Type B pancreatic cell (in vitro differentiated cells): ENCODE measurements at regions not wholly inside any gene's neighbourhood (a gene's known extent, or its start where the extent isn't known, plus 50 kb on each side); places are given as distances from the start of the nearest gene placed in this dataset.

ENCODE experiments used
- DNase-seq: peaks from one replicate; pipeline ENCODE4 v3.0.0; 2021; ENCODE audit warnings: mixed read lengths; ENCODE audit not compliant: unreplicated experiment; ENCODE audit errors: extremely low spot score
- H3K27ac Mint-ChIP-seq: 2 replicates; pipeline ENCODE4 v1.8.0; 2021; ENCODE audit warnings: mild to moderate bottlenecking, mixed read lengths
- H3K27me3 Mint-ChIP-seq: 2 replicates; pipeline ENCODE4 v1.8.0; 2021; ENCODE audit warnings: mixed read lengths
- H3K36me3 Mint-ChIP-seq: 2 replicates; pipeline ENCODE4 v1.8.0; 2021; ENCODE audit warnings: mixed read lengths
- H3K4me1 Mint-ChIP-seq: one replicate; pipeline ENCODE4 v1.8.0; 2021; ENCODE audit warnings: mixed read lengths; ENCODE audit not compliant: unreplicated experiment
- H3K4me3 Mint-ChIP-seq: 2 replicates; pipeline ENCODE4 v1.8.0; 2021; ENCODE audit warnings: mild to moderate bottlenecking, mixed read lengths
- H3K9me3 Mint-ChIP-seq: 2 replicates; pipeline ENCODE4 v1.8.0; 2021; ENCODE audit warnings: mixed read lengths
- CTCF ChIP-seq: fragments of 200-600 bp; sonication (generic); conservative IDR thresholded peaks from 2 replicates; pipeline ENCODE4 v1.5.0; 2021; ENCODE audit warnings: antibody characterized with exemption, mild to moderate bottlenecking

DNA sequence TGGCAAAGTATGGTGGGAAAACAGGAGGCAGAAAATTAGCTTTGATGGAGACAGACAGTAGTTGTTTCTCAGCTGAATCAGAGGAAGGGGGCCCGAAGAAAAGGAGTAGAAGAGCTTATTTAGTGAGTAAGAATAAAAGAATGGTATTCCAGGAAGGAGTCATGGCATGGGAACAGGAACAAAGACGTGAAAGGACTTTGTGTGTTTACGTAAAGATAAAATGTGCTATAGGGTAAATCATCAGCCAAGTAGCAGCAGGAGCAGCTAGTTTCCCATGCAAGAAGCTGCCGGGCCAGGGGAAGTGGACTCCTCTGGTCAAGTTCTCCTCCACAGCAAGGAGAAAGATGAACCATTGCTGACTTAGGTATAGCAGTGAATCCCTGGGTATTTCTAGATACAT is 454.5 kb downstream of the HINT1 start:
- Mint-ChIP-seq H3K9me3 (no peaks in the 10 kb centered on the region), H3K4me3 (no peak overlapping the region), H3K36me3 (no peaks in the 10 kb centered on the region), H3K27ac (peak overlapping the region; percentile 8), H3K27me3 (no peaks in the 10 kb centered on the region), H3K4me1 (peaks cover 8% of the 10 kb centered on the region)
- no peak for TF ChIP-seq CTCF
- DNase-seq = no peak

DNA sequence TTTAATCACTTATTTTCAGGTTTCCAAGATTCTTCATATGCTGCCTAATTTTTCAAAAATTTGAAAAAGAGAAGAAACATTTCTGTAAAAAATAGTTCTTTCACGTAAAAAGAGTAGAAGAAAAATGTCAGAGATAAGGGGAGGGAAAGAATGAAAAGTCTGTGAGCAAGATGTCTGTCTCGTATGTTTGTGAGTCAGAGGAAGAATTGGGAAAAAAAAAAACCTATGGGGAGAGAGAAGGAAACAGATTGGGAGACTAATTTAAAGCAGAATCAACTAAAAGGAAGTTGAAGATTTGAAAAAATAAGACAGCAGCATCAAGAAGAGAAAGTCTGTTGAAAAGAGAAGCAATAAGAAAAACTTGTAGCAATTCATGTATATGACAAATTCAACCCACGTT is 456.3 kb downstream of the HINT1 start:
- Mint-ChIP-seq H3K4me3 (no peak overlapping the region), H3K27ac (no peak overlapping the region), H3K9me3 (no peaks in the 10 kb centered on the region), H3K27me3 (no peaks in the 10 kb centered on the region), H3K36me3 (no peaks in the 10 kb centered on the region), H3K4me1 (peaks cover 8% of the 10 kb centered on the region)
- no peak for TF ChIP-seq CTCF
- DNase-seq = no peak

DNA sequence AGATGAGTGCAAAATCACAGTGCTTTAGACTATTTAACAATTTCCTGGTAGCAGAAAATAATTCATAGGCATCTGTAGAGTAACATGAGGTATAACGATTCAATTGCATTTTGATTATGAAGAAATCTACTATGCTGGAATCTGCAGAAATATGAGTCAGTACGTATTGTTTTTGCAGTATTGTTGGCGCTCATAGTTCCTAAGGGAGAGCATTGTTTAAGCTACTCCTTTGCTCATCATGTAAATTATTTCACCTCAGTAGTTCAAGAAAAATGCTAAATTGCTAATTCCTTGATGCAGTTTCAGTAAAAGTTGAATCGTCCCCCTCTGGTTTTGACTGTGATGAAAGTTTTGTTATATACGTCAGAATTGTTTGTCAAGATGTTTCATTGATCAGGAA is 458.4 kb downstream of the HINT1 start:
- Mint-ChIP-seq H3K27me3 (no peaks in the 10 kb centered on the region), H3K36me3 (no peaks in the 10 kb centered on the region), H3K9me3 (no peaks in the 10 kb centered on the region), H3K4me1 (peaks cover 8% of the 10 kb centered on the region), H3K27ac (no peak overlapping the region), H3K4me3 (no peak overlapping the region)
- DNase-seq = no peak
- TF ChIP-seq CTCF = no peak

GRCh38 chr5:130705368-130705767 is 459.7 kb downstream of the HINT1 start:
- no peak overlapping the region for H3K27ac Mint-ChIP-seq
- TF ChIP-seq CTCF = no peak
- H3K4me1 Mint-ChIP-seq = peaks cover 2% of the 10 kb centered on the region
- no peak overlapping the region for H3K4me3 Mint-ChIP-seq
- no peaks in the 10 kb centered on the region for H3K9me3 Mint-ChIP-seq
- no peaks in the 10 kb centered on the region for H3K27me3 Mint-ChIP-seq
- DNase-seq = no peak
- no peaks in the 10 kb centered on the region for H3K36me3 Mint-ChIP-seq

- no peak overlapping the region for H3K4me3 Mint-ChIP-seq
- peaks cover 9% of the 10 kb centered on the region for H3K4me1 Mint-ChIP-seq
- DNase-seq = no peak
- H3K27ac Mint-ChIP-seq = no peak overlapping the region
- H3K36me3 Mint-ChIP-seq = no peaks in the 10 kb centered on the region
- no peaks in the 10 kb centered on the region for H3K9me3 Mint-ChIP-seq
- TF ChIP-seq CTCF = no peak
- no peaks in the 10 kb centered on the region for H3K27me3 Mint-ChIP-seq
Measured at GRCh38 chr5:130693509-130693908, 471.5 kb downstream of the HINT1 start.

GRCh38 chr5:130692770-130693169 is 472.3 kb downstream of the HINT1 start:
- H3K27me3 Mint-ChIP-seq = no peaks in the 10 kb centered on the region
- no peaks in the 10 kb centered on the region for H3K9me3 Mint-ChIP-seq
- no peak for DNase-seq
- no peak overlapping the region for H3K4me3 Mint-ChIP-seq
- H3K27ac Mint-ChIP-seq = no peak overlapping the region
- peaks cover 9% of the 10 kb centered on the region for H3K4me1 Mint-ChIP-seq
- TF ChIP-seq CTCF = no peak
- no peaks in the 10 kb centered on the region for H3K36me3 Mint-ChIP-seq
